Left ventricle myocardium inferior (tissue), 1 donor: ENCODE measurements at regions not wholly inside any gene's neighbourhood (a gene's known extent, or its start where the extent isn't known, plus 50 kb on each side); places are given as distances from the start of the nearest gene placed in this dataset.

Source experiments
- DNase-seq: peaks from one replicate; pipeline ENCODE4 v3.0.0-alpha.2; 2020
- H3K27ac ChIP-seq: fragments of 200-600 bp; replicated peaks from 2 replicates; pipeline ENCODE4 v1.8.0; 2021
- H3K27me3 ChIP-seq: fragments of 200-600 bp; 2 replicates; pipeline ENCODE4 v1.8.0; 2021; ENCODE audit warnings: low read depth
- H3K36me3 ChIP-seq: fragments of 200-600 bp; 2 replicates; pipeline ENCODE4 v1.8.0; 2021
- H3K4me1 ChIP-seq: fragments of 200-600 bp; 2 replicates; pipeline ENCODE4 v1.8.0; 2021
- H3K4me3 ChIP-seq: fragments of 200-600 bp; 2 replicates; pipeline ENCODE4 v1.8.0; 2021; ENCODE audit warnings: mild to moderate bottlenecking, moderate library complexity
- H3K9me3 ChIP-seq: fragments of 200-600 bp; replicated peaks from 2 replicates; pipeline ENCODE4 v1.8.0; 2021
- intact Hi-C: fragments of 100-400 bp; cut with micrococcal nuclease; formaldehyde crosslinking; loops from one replicate; pipeline ENCODE4 v1.11.0; 2022
- TF ChIP-seq, protein P1 (sequence below): fragments of 200-600 bp; IDR thresholded peaks from 2 replicates; pipeline ENCODE4 v1.8.0; 2021; ENCODE audit warnings: antibody characterized with exemption, mild to moderate bottlenecking, borderline replicate concordance
- donor health status: DM: no; HTN: yes; CAD: no; lungs with severe emphysema.

DNA sequence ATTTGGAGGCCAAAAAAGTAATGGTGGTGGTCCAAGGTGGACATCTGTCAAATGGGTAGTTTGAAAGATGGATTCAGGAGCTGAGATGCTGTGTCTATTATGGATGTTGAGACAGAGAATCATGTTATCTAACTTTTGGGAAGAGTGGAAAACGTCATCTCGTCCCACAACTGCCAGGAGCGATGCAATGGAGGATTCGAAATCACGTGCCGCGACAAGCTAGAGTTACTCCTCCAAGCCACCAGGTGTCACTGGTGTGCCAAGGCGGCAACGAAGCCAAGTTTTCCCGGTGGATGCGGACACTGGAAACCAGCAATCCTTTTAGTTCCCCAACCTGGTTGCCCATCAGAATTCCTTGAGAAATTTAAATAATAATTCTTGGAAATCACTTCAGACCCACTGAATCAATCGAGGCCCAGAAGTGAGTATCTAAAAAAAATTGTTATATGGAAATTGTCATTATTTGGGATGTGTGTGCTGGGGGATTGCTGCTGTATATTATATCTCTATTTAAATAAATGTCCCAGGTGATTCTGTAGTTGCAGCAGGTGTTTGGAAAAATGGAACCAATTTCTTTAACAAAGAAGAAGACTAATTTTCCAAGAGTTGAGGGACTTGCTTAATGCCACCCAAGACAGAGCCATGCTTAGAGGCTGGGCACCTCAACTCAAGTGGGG lies 206.1 kb downstream of the HAPSTR1 start:
- TF ChIP-seq, protein P1, sequence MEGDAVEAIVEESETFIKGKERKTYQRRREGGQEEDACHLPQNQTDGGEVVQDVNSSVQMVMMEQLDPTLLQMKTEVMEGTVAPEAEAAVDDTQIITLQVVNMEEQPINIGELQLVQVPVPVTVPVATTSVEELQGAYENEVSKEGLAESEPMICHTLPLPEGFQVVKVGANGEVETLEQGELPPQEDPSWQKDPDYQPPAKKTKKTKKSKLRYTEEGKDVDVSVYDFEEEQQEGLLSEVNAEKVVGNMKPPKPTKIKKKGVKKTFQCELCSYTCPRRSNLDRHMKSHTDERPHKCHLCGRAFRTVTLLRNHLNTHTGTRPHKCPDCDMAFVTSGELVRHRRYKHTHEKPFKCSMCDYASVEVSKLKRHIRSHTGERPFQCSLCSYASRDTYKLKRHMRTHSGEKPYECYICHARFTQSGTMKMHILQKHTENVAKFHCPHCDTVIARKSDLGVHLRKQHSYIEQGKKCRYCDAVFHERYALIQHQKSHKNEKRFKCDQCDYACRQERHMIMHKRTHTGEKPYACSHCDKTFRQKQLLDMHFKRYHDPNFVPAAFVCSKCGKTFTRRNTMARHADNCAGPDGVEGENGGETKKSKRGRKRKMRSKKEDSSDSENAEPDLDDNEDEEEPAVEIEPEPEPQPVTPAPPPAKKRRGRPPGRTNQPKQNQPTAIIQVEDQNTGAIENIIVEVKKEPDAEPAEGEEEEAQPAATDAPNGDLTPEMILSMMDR: peak; percentile 68
- Histone ChIP-seq H3K4me3 (no peak overlapping the region), H3K27ac (no peak overlapping the region), H3K9me3 (no peaks in the 10 kb centered on the region), H3K27me3 (no peaks in the 10 kb centered on the region), H3K36me3 (no peaks in the 10 kb centered on the region), H3K4me1 (no peaks in the 10 kb centered on the region)
- DNase-seq: no peak
- intact Hi-C loops: no loop called here

DNA sequence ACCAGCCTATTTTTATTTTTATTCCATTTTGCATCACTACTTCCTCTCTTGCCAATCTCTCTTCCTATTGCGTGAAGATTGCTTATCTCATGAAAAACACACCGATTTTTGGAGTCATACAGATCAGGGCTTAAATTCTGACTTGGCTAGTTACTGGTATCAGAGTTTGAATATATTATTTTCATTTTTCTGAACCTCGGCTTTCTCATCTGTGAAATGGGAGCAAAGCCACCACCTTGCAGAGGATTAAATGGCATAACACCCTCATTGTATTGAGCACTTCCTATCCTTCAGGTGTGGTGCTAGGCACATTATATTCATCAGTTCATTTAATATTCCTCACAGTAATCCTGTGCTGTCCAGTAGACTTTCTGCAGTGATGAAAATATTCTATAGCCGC lies 208.8 kb downstream of the HAPSTR1 start:
- H3K4me1 ChIP-seq: no peaks in the 10 kb centered on the region
- TF ChIP-seq, protein P1: no peak
- no peaks in the 10 kb centered on the region for H3K27me3 ChIP-seq
- DNase-seq: no peak
- intact Hi-C loops: no loop called here
- H3K36me3 ChIP-seq: no peaks in the 10 kb centered on the region
- no peak overlapping the region for H3K27ac ChIP-seq
- H3K9me3 ChIP-seq: no peaks in the 10 kb centered on the region
- H3K4me3 ChIP-seq: no peak overlapping the region

- no peaks in the 10 kb centered on the region for H3K27me3 ChIP-seq
- TF ChIP-seq, protein P1: no peak
- no peak for DNase-seq
- intact Hi-C loops: no loop called here
- H3K9me3 ChIP-seq: no peaks in the 10 kb centered on the region
- H3K4me1 ChIP-seq: no peaks in the 10 kb centered on the region
- H3K4me3 ChIP-seq: no peak overlapping the region
- H3K27ac ChIP-seq: no peak overlapping the region
- H3K36me3 ChIP-seq: no peaks in the 10 kb centered on the region
Observed at GRCh38 chr16:9302072-9302471, 210.6 kb downstream of the HAPSTR1 start.

DNA sequence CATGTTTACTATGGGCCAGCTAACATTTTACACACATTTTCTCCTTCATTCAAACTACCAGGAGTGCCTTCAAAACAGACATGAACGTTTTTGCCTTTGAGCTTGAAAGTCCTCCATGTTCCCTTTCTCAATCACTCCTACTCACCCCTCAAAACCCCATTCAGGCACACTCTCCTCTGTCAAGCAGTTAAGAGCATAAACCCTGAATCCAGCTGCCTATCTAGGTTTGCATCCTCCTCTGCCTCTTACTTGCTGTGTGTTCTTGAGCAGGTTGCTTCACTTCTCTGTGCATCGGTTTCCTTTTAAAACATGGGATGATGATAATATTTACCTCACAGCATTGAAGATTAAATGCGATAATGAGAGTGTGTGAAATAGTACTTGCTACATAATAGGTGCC lies 215.3 kb downstream of the HAPSTR1 start:
- no peak overlapping the region for H3K4me3 ChIP-seq
- H3K9me3 ChIP-seq: no peaks in the 10 kb centered on the region
- no peak overlapping the region for H3K27ac ChIP-seq
- no peaks in the 10 kb centered on the region for H3K27me3 ChIP-seq
- no peak for DNase-seq
- intact Hi-C loops: no loop called here
- TF ChIP-seq, protein P1: no peak
- H3K36me3 ChIP-seq: no peaks in the 10 kb centered on the region
- H3K4me1 ChIP-seq: peaks cover 25% of the 10 kb centered on the region

DNA sequence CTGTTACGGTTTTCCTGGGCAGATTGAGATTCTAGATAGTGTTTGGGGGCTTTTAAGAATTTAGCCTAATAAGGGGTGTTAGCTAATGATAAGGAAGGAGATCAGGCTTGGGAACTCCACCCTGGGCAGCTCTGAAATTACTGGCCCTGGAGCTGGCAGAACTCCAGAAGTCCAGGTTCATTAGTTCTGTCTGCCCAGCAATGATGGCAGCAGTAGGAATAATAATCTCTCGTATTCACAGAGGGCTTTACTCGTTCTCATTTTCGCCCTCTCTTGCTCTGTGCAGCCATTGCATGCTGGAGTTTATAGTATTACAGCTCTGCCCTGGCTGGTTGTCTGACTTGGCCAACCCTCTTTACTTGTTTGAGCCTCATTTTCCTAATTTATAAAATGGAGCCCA lies 216.0 kb downstream of the HAPSTR1 start:
- intact Hi-C loops: no loop called here
- TF ChIP-seq, protein P1: no peak
- no peak overlapping the region for H3K27ac ChIP-seq

More for the DNA sequence above, 216.0 kb downstream of the HAPSTR1 start:
- H3K9me3 ChIP-seq: no peaks in the 10 kb centered on the region
- H3K36me3 ChIP-seq: no peaks in the 10 kb centered on the region
- H3K4me1 ChIP-seq: peaks cover 25% of the 10 kb centered on the region
- no peaks in the 10 kb centered on the region for H3K27me3 ChIP-seq
- DNase-seq: no peak
- H3K4me3 ChIP-seq: no peak overlapping the region
